Osteocyte (in vitro differentiated cells): ENCODE measurements at regions not wholly inside any gene's neighbourhood (a gene's known extent, or its start where the extent isn't known, plus 50 kb on each side); places are given as distances from the start of the nearest gene placed in this dataset.

Experiments
- DNase-seq: peaks from one replicate; pipeline ENCODE4 v3.0.0; 2021; ENCODE audit warnings: mixed read lengths; ENCODE audit not compliant: unreplicated experiment; ENCODE audit errors: extremely low spot score
- H3K27ac Mint-ChIP-seq: one replicate; pipeline ENCODE4 v1.8.0; 2021; ENCODE audit warnings: mild to moderate bottlenecking, mixed read lengths; ENCODE audit not compliant: unreplicated experiment
- H3K27me3 Mint-ChIP-seq: one replicate; pipeline ENCODE4 v1.8.0; 2021; ENCODE audit warnings: mixed read lengths; ENCODE audit not compliant: unreplicated experiment
- H3K36me3 Mint-ChIP-seq: one replicate; pipeline ENCODE4 v1.8.0; 2021; ENCODE audit warnings: mixed read lengths; ENCODE audit not compliant: unreplicated experiment
- H3K4me1 Mint-ChIP-seq: one replicate; pipeline ENCODE4 v1.8.0; 2021; ENCODE audit warnings: mixed read lengths; ENCODE audit not compliant: unreplicated experiment
- H3K4me3 Mint-ChIP-seq: one replicate; pipeline ENCODE4 v1.8.0; 2021; ENCODE audit warnings: mild to moderate bottlenecking, moderate library complexity, mixed read lengths; ENCODE audit not compliant: unreplicated experiment
- H3K9me3 Mint-ChIP-seq: one replicate; pipeline ENCODE4 v1.8.0; 2021; ENCODE audit warnings: mixed read lengths; ENCODE audit not compliant: unreplicated experiment
- TF ChIP-seq, protein P1 (sequence below): fragments of 200-600 bp; sonication (generic); IDR thresholded peaks from 2 replicates; pipeline ENCODE4 v1.5.0; 2021; ENCODE audit warnings: antibody characterized with exemption, mild to moderate bottlenecking, moderate library complexity

DNA sequence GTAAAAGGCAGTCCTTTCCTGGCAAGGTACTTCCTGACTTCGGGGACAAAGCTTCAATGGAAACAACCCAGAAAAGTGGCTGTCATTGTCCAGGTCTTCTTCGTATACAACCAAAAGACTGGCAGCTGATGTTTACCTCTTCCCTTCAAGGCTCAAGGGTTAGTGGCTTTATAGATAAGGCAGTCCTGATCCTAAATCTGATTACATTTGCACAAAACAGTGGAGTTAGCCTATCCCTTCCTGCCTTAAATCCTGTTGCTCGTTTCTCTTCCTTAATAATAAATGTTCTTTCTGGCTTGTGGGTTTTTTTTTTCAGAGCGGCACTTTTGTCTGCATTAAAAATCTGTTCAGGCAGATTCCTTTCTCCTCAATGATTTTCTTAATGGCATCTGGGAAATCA, 169.3 kb upstream of the KCTD3 start:
- Mint-ChIP-seq H3K4me3 (no peak overlapping the region), H3K27ac (no peak overlapping the region), H3K36me3 (no peaks in the 10 kb centered on the region), H3K27me3 (no peaks in the 10 kb centered on the region), H3K4me1 (no peaks in the 10 kb centered on the region), H3K9me3 (no peaks in the 10 kb centered on the region)
- no peak for DNase-seq
- TF ChIP-seq, protein P1, sequence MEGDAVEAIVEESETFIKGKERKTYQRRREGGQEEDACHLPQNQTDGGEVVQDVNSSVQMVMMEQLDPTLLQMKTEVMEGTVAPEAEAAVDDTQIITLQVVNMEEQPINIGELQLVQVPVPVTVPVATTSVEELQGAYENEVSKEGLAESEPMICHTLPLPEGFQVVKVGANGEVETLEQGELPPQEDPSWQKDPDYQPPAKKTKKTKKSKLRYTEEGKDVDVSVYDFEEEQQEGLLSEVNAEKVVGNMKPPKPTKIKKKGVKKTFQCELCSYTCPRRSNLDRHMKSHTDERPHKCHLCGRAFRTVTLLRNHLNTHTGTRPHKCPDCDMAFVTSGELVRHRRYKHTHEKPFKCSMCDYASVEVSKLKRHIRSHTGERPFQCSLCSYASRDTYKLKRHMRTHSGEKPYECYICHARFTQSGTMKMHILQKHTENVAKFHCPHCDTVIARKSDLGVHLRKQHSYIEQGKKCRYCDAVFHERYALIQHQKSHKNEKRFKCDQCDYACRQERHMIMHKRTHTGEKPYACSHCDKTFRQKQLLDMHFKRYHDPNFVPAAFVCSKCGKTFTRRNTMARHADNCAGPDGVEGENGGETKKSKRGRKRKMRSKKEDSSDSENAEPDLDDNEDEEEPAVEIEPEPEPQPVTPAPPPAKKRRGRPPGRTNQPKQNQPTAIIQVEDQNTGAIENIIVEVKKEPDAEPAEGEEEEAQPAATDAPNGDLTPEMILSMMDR: no peak

DNA sequence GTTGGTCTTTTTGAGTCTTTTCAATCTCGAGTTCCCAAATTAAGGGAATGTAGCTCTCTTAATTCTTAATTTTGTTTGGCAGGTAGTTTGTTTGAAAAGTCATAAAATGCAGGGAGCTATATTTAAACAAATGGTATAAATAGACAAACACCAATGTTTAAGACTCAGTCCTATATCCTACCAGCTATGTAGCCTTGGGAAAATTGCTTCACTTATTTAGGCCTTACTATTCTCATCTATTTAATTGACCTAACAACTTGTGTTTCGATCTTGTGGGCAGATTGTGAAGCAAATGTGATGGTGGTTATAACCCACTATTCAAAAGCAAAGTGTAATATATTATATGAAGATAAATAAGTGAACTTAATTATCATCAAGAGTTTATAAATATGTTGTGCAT, 167.3 kb upstream of the KCTD3 start:
- DNase-seq: no peak
- H3K27ac Mint-ChIP-seq: no peak overlapping the region
- no peaks in the 10 kb centered on the region for H3K9me3 Mint-ChIP-seq
- no peaks in the 10 kb centered on the region for H3K36me3 Mint-ChIP-seq
- no peaks in the 10 kb centered on the region for H3K27me3 Mint-ChIP-seq
- TF ChIP-seq, protein P1: no peak
- no peaks in the 10 kb centered on the region for H3K4me1 Mint-ChIP-seq
- H3K4me3 Mint-ChIP-seq: no peak overlapping the region

- H3K27me3 Mint-ChIP-seq: no peaks in the 10 kb centered on the region
- no peaks in the 10 kb centered on the region for H3K4me1 Mint-ChIP-seq
- H3K9me3 Mint-ChIP-seq: no peaks in the 10 kb centered on the region
- no peaks in the 10 kb centered on the region for H3K36me3 Mint-ChIP-seq
- no peak for DNase-seq
- TF ChIP-seq, protein P1: no peak
- H3K27ac Mint-ChIP-seq: no peak overlapping the region
- no peak overlapping the region for H3K4me3 Mint-ChIP-seq
Measured at GRCh38 chr1:215400741-215401140, 166.4 kb upstream of the KCTD3 start.

GRCh38 chr1:215402147-215402546, 165.0 kb upstream of the KCTD3 start:
- TF ChIP-seq, protein P1: no peak
- no peaks in the 10 kb centered on the region for H3K27me3 Mint-ChIP-seq
- no peaks in the 10 kb centered on the region for H3K4me1 Mint-ChIP-seq
- H3K36me3 Mint-ChIP-seq: no peaks in the 10 kb centered on the region
- no peak overlapping the region for H3K4me3 Mint-ChIP-seq
- H3K9me3 Mint-ChIP-seq: no peaks in the 10 kb centered on the region
- H3K27ac Mint-ChIP-seq: no peak overlapping the region
- DNase-seq: no peak

DNA sequence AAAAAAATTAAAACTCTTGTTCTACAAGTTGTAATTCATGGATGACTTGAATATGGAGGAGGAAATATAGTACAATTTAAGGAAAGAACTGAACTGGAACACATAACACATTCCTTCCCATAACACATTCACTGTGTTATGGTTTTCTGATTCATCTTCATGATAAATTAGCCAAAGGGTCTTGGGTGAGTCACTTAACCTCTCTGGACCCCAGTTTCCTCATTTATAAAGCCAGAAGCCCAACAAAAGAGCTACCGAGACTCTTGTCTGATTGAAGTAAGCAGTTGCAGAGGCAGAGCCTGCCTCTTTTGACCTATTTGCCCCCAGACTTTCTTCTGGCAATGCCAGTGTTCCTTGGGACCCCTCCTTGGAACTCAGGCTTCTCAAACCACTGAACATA, 161.9 kb upstream of the KCTD3 start:
- TF ChIP-seq, protein P1: no peak
- H3K27me3 Mint-ChIP-seq: no peaks in the 10 kb centered on the region
- H3K9me3 Mint-ChIP-seq: no peaks in the 10 kb centered on the region
- H3K4me1 Mint-ChIP-seq: no peaks in the 10 kb centered on the region
- no peak overlapping the region for H3K4me3 Mint-ChIP-seq
- H3K36me3 Mint-ChIP-seq: no peaks in the 10 kb centered on the region
- DNase-seq: no peak
- H3K27ac Mint-ChIP-seq: no peak overlapping the region
